SK-N-SH treated with all-trans-retinoic acid at 6 μM for 48 hours (cell line): ENCODE measurements at regions not wholly inside any gene's neighbourhood (a gene's known extent, or its start where the extent isn't known, plus 50 kb on each side); places are given as distances from the start of the nearest gene placed in this dataset.

Experiments
- ATAC-seq: fragments of 200-7000 bp; cut with Tn5 transposase; 3 replicates; pipeline ENCODE4 v1.9.1; 2020; ENCODE audit warnings: mild to moderate bottlenecking, moderate library complexity
- ARNTL ChIP-seq: fragments of 450-650 bp; formaldehyde crosslinking; IDR thresholded peaks from 2 replicates; pipeline ENCODE4 v1.5.0; 2020; ENCODE audit warnings: low read depth, mild to moderate bottlenecking, moderate library complexity, borderline replicate concordance
- BACH2 ChIP-seq: fragments of 250-450 bp; sonication (Bioruptor Pico); IDR thresholded peaks from 2 replicates; pipeline ENCODE4 v1.9.0; 2021; ENCODE audit warnings: mild to moderate bottlenecking, borderline replicate concordance
- CREB5 ChIP-seq: fragments of 250-450 bp; sonication (Bioruptor Pico); IDR thresholded peaks from 2 replicates; pipeline ENCODE4 v1.5.1; 2020; ENCODE audit warnings: low read depth, mild to moderate bottlenecking, moderate library complexity
- ESRRG ChIP-seq: fragments of 250-450 bp; sonication (Bioruptor Pico); IDR thresholded peaks from 2 replicates; pipeline ENCODE4 v1.6.1; 2021; ENCODE audit warnings: mild to moderate bottlenecking
- GLIS3 ChIP-seq: fragments of 250-450 bp; sonication (Bioruptor Pico); IDR thresholded peaks from 2 replicates; pipeline ENCODE4 v1.5.0; 2020; ENCODE audit warnings: mild to moderate bottlenecking, moderate library complexity
- OSR1 ChIP-seq: fragments of 250-450 bp; sonication (Bioruptor Pico); IDR thresholded peaks from 2 replicates; pipeline ENCODE4 v1.8.0; 2022; ENCODE audit warnings: moderate library complexity, mild to moderate bottlenecking, inconsistent platforms
- PATZ1 ChIP-seq: fragments of 250-450 bp; sonication (Bioruptor Pico); IDR thresholded peaks from 2 replicates; pipeline ENCODE4 v1.8.0; 2020; ENCODE audit warnings: mild to moderate bottlenecking, moderate library complexity, borderline replicate concordance
- POU6F1 ChIP-seq: fragments of 250-450 bp; sonication (Bioruptor Pico); IDR thresholded peaks from 2 replicates; pipeline ENCODE4 v1.8.0; 2021; ENCODE audit warnings: low read depth, mild to moderate bottlenecking, moderate library complexity, borderline replicate concordance
- PPARA ChIP-seq: fragments of 250-450 bp; sonication (Bioruptor Pico); IDR thresholded peaks from 2 replicates; pipeline ENCODE4 v1.5.0; 2020; ENCODE audit warnings: mild to moderate bottlenecking, borderline replicate concordance
- RARB ChIP-seq: fragments of 250-450 bp; sonication (Bioruptor Pico); IDR thresholded peaks from 2 replicates; pipeline ENCODE4 v1.8.0; 2021; ENCODE audit warnings: mild to moderate bottlenecking, moderate library complexity
- SNAI2 ChIP-seq: fragments of 250-450 bp; sonication (Bioruptor Pico); IDR thresholded peaks from 2 replicates; pipeline ENCODE4 v1.5.0; 2020; ENCODE audit warnings: mild to moderate bottlenecking, moderate library complexity
- TOX ChIP-seq: fragments of 250-450 bp; sonication (Bioruptor Pico); IDR thresholded peaks from 2 replicates; pipeline ENCODE4 v1.8.0; 2021; ENCODE audit warnings: mild to moderate bottlenecking, moderate library complexity, borderline replicate concordance
- ZC3H10 ChIP-seq: fragments of 250-450 bp; sonication (Bioruptor Pico); IDR thresholded peaks from 2 replicates; pipeline ENCODE4 v1.5.1; 2021; ENCODE audit warnings: mild to moderate bottlenecking, moderate library complexity
- ZFP3 ChIP-seq: fragments of 250-450 bp; sonication (Bioruptor Pico); IDR thresholded peaks from 2 replicates; pipeline ENCODE4 v1.5.0; 2020; ENCODE audit warnings: mild to moderate bottlenecking, moderate library complexity
- ZFP30 ChIP-seq: fragments of 450-650 bp; formaldehyde crosslinking; IDR thresholded peaks from 2 replicates; pipeline ENCODE4 v1.5.0; 2022; ENCODE audit warnings: mild to moderate bottlenecking, moderate library complexity
- ZNF565 ChIP-seq: fragments of 450-650 bp; formaldehyde crosslinking; conservative IDR thresholded peaks from 2 replicates; pipeline ENCODE4 v1.5.0; 2020; ENCODE audit warnings: low read depth, mild to moderate bottlenecking, moderate library complexity
- ZNF70 ChIP-seq: fragments of 450-650 bp; formaldehyde crosslinking; IDR thresholded peaks from 2 replicates; pipeline ENCODE4 v1.5.0; 2020; ENCODE audit warnings: mild to moderate bottlenecking, moderate library complexity
- ZNF8 ChIP-seq: fragments of 450-650 bp; formaldehyde crosslinking; IDR thresholded peaks from 2 replicates; pipeline ENCODE4 v1.5.0; 2020; ENCODE audit warnings: mild to moderate bottlenecking, moderate library complexity
- TF ChIP-seq, protein P1 (sequence below): fragments of 250-450 bp; sonication (Bioruptor Pico); IDR thresholded peaks from 2 replicates; pipeline ENCODE4 v1.5.1; 2021; ENCODE audit warnings: mild to moderate bottlenecking, moderate library complexity
- TF ChIP-seq, protein P2 (sequence below): fragments of 250-450 bp; sonication (Bioruptor Pico); IDR thresholded peaks from 2 replicates; pipeline ENCODE4 v1.5.0; 2020; ENCODE audit warnings: mild to moderate bottlenecking, moderate library complexity

DNA sequence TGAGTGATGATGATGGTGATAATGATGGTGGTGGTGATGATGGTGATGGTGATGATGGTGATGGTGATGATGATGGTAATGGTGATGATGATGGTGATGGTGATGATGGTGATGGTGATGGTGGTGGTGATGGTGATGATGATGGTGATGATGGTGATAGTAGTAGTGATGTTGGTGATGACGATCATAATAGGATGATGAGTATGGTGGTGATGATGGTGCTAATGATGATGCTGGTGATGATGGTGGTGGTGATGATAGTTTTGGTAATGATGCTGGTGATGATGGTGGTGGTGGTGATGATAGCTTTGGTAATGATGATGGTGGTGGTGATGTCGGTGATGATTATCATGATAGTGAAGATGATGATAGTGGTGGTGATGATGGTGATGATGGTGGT is 171.5 kb upstream of the SFSWAP start:
- no peak for ATAC-seq
- no peak for TF ChIP-seq OSR1 (CRISPR knock-in tag)
- TF ChIP-seq SNAI2 (CRISPR knock-in tag) = no peak
- TF ChIP-seq, protein P1, sequence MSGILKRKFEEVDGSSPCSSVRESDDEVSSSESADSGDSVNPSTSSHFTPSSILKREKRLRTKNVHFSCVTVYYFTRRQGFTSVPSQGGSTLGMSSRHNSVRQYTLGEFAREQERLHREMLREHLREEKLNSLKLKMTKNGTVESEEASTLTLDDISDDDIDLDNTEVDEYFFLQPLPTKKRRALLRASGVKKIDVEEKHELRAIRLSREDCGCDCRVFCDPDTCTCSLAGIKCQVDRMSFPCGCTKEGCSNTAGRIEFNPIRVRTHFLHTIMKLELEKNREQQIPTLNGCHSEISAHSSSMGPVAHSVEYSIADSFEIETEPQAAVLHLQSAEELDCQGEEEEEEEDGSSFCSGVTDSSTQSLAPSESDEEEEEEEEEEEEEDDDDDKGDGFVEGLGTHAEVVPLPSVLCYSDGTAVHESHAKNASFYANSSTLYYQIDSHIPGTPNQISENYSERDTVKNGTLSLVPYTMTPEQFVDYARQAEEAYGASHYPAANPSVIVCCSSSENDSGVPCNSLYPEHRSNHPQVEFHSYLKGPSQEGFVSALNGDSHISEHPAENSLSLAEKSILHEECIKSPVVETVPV = no peak
- TF ChIP-seq, protein P2, sequence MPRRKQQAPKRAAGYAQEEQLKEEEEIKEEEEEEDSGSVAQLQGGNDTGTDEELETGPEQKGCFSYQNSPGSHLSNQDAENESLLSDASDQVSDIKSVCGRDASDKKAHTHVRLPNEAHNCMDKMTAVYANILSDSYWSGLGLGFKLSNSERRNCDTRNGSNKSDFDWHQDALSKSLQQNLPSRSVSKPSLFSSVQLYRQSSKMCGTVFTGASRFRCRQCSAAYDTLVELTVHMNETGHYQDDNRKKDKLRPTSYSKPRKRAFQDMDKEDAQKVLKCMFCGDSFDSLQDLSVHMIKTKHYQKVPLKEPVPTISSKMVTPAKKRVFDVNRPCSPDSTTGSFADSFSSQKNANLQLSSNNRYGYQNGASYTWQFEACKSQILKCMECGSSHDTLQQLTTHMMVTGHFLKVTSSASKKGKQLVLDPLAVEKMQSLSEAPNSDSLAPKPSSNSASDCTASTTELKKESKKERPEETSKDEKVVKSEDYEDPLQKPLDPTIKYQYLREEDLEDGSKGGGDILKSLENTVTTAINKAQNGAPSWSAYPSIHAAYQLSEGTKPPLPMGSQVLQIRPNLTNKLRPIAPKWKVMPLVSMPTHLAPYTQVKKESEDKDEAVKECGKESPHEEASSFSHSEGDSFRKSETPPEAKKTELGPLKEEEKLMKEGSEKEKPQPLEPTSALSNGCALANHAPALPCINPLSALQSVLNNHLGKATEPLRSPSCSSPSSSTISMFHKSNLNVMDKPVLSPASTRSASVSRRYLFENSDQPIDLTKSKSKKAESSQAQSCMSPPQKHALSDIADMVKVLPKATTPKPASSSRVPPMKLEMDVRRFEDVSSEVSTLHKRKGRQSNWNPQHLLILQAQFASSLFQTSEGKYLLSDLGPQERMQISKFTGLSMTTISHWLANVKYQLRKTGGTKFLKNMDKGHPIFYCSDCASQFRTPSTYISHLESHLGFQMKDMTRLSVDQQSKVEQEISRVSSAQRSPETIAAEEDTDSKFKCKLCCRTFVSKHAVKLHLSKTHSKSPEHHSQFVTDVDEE (CRISPR knock-in tag) = no peak
- TF ChIP-seq TOX (CRISPR knock-in tag) = no peak
- TF ChIP-seq CREB5 = no peak
- TF ChIP-seq ARNTL = no peak
- TF ChIP-seq RARB (CRISPR knock-in tag) = no peak
- TF ChIP-seq ZNF8 (CRISPR knock-in tag) = no peak
- no peak for TF ChIP-seq POU6F1
- no peak for TF ChIP-seq ZFP3 (CRISPR knock-in tag)
- no peak for TF ChIP-seq PATZ1
- TF ChIP-seq ESRRG (CRISPR knock-in tag) = no peak

GRCh38 chr12:131540138-131540623 is 170.7 kb upstream of the SFSWAP start:
- ATAC-seq = no peak
- TF ChIP-seq ZFP30 (no peak), PPARA (CRISPR knock-in tag) (no peak), ARNTL (no peak), TOX (CRISPR knock-in tag) (no peak), ZC3H10 (no peak), ZFP3 (CRISPR knock-in tag) (no peak), BACH2 (CRISPR knock-in tag) (no peak), ZNF70 (CRISPR knock-in tag) (no peak), POU6F1 (no peak), CREB5 (no peak), ZNF565 (CRISPR knock-in tag) (no peak), GLIS3 (no peak), SNAI2 (CRISPR knock-in tag) (no peak), OSR1 (CRISPR knock-in tag) (no peak)
- TF ChIP-seq, protein P1 = no peak
- TF ChIP-seq, protein P2 (CRISPR knock-in tag) = no peak
